GM23338 (cell line): ENCODE measurements at regions not wholly inside any gene's neighbourhood (a gene's known extent, or its start where the extent isn't known, plus 50 kb on each side); places are given as distances from the start of the nearest gene placed in this dataset.

Source experiments
- ATAC-seq: fragments of 200-7000 bp; cut with Tn5 transposase; 3 replicates; pipeline ENCODE4 v1.9.1; 2020
- DNase-seq: peaks from one replicate; pipeline ENCODE4 v3.0.0-alpha.2; 2015; ENCODE audit warnings: low spot score
- H2AFZ ChIP-seq: fragments of 200-600 bp; sonication (generic); 2 replicates; pipeline ENCODE4 v1.8.0; 2016; ENCODE audit warnings: antibody characterized with exemption, mild to moderate bottlenecking, moderate library complexity
- H3F3A ChIP-seq: fragments of 200-600 bp; sonication (generic); replicated peaks from 2 replicates; pipeline ENCODE4 v1.8.0; 2017; ENCODE audit warnings: antibody characterized with exemption, mixed run types, low read depth
- H3K27ac ChIP-seq: fragments of 200-600 bp; sonication (generic); 2 replicates; pipeline ENCODE4 v1.6.1; 2016; ENCODE audit warnings: low read depth
- H3K27me3 ChIP-seq: fragments of 200-600 bp; sonication (generic); 2 replicates; pipeline ENCODE4 v1.8.0; 2016; ENCODE audit warnings: mild to moderate bottlenecking, mixed run types, moderate library complexity; ENCODE audit not compliant: insufficient read depth
- H3K36me3 ChIP-seq: fragments of 200-600 bp; sonication (generic); 2 replicates; pipeline ENCODE4 v1.8.0; 2016; ENCODE audit warnings: mild to moderate bottlenecking; ENCODE audit not compliant: insufficient read depth
- H3K4me1 ChIP-seq: fragments of 200-600 bp; sonication (generic); 2 replicates; pipeline ENCODE4 v1.8.0; 2016; ENCODE audit warnings: mild to moderate bottlenecking, moderate library complexity; ENCODE audit not compliant: insufficient read depth
- H3K4me2 ChIP-seq: fragments of 200-600 bp; sonication (generic); 2 replicates; pipeline ENCODE4 v1.7.1; 2017; ENCODE audit warnings: mixed run types
- H3K4me3 ChIP-seq: fragments of 200-600 bp; sonication (generic); 2 replicates; pipeline ENCODE4 v1.6.1; 2016; ENCODE audit warnings: mixed run types
- H3K79me2 ChIP-seq: fragments of 200-600 bp; sonication (generic); replicated peaks from 2 replicates; pipeline ENCODE4 v1.8.0; 2017; ENCODE audit warnings: mild to moderate bottlenecking; ENCODE audit not compliant: insufficient read depth
- H3K9me2 ChIP-seq: fragments of 200-600 bp; sonication (generic); 2 replicates; pipeline ENCODE4 v1.8.0; 2017; ENCODE audit not compliant: insufficient read depth
- H4K20me1 ChIP-seq: fragments of 200-600 bp; sonication (generic); replicated peaks from 2 replicates; pipeline ENCODE4 v1.8.0; 2017; ENCODE audit warnings: mild to moderate bottlenecking; ENCODE audit not compliant: insufficient read depth
- H3K27ac Mint-ChIP-seq: 2 replicates; pipeline ENCODE4 v1.8.0; 2020; ENCODE audit warnings: inconsistent platforms, mild to moderate bottlenecking, moderate library complexity, mixed read lengths
- H3K27me3 Mint-ChIP-seq: 3 replicates; pipeline ENCODE4 v1.8.0; 2022; ENCODE audit warnings: low read depth, mild to moderate bottlenecking, moderate library complexity, mixed read lengths, inconsistent platforms; ENCODE audit not compliant: insufficient read depth, poor library complexity
- H3K36me3 Mint-ChIP-seq: 3 replicates; pipeline ENCODE4 v1.8.0; 2021; ENCODE audit warnings: low read depth, mild to moderate bottlenecking, inconsistent platforms, moderate library complexity, mixed read lengths
- H3K4me1 Mint-ChIP-seq: 3 replicates; pipeline ENCODE4 v1.8.0; 2020; ENCODE audit warnings: mild to moderate bottlenecking, inconsistent platforms, mixed read lengths
- H3K4me3 Mint-ChIP-seq: 3 replicates; pipeline ENCODE4 v1.8.0; 2021; ENCODE audit warnings: moderate library complexity, mild to moderate bottlenecking, inconsistent platforms, mixed read lengths
- H3K9me3 Mint-ChIP-seq: 3 replicates; pipeline ENCODE4 v1.8.0; 2020; ENCODE audit warnings: moderate library complexity, mild to moderate bottlenecking, inconsistent platforms, mixed read lengths
- CREB1 ChIP-seq: fragments of 250-450 bp; sonication (Bioruptor Pico); IDR thresholded peaks from 2 replicates; pipeline ENCODE4 v1.5.0; 2020; ENCODE audit warnings: low read depth, mild to moderate bottlenecking, moderate library complexity
- CTCF ChIP-seq, 2 experiments: fragments of 200-600 bp in 1 of 2; sonication (generic) in 1 of 2; conservative IDR thresholded peaks; 2 replicates each; pipeline versions ENCODE4 v1.5.1 to v1.6.1; 2016 to 2017; ENCODE audit warnings: antibody characterized with exemption in 2 of 2, low read depth in 2 of 2, mild to moderate bottlenecking in 2 of 2, moderate library complexity in 1 of 2
- ETS1 ChIP-seq: IDR thresholded peaks from 2 replicates; pipeline ENCODE4 v1.6.1; 2016; ENCODE audit warnings: antibody characterized with exemption
- EZH2 ChIP-seq: fragments of 200-600 bp; sonication (generic); IDR thresholded peaks from one replicate; pipeline ENCODE4 v1.8.0; 2017; ENCODE audit warnings: antibody characterized with exemption, mild to moderate bottlenecking, low read depth; ENCODE audit not compliant: unreplicated experiment
- EZH2phosphoT487 ChIP-seq: fragments of 200-600 bp; sonication (generic); IDR thresholded peaks from one replicate; pipeline ENCODE4 v1.8.1; 2018; ENCODE audit warnings: antibody characterized with exemption; ENCODE audit not compliant: unreplicated experiment
- JUNB ChIP-seq: IDR thresholded peaks from one replicate; pipeline ENCODE4 v1.6.1; 2016; ENCODE audit warnings: antibody characterized with exemption; ENCODE audit not compliant: unreplicated experiment
- NANOG ChIP-seq: IDR thresholded peaks from 2 replicates; pipeline ENCODE4 v1.6.1; 2016; ENCODE audit warnings: antibody characterized with exemption, borderline replicate concordance
- POLR2AphosphoS5 ChIP-seq: IDR thresholded peaks from 2 replicates; pipeline ENCODE4 v1.6.1; 2016; ENCODE audit warnings: antibody characterized with exemption, low read depth
- REST ChIP-seq: IDR thresholded peaks from one replicate; pipeline ENCODE4 v1.6.1; 2018; ENCODE audit warnings: antibody characterized with exemption; ENCODE audit not compliant: unreplicated experiment
- STAT1 ChIP-seq: IDR thresholded peaks from one replicate; pipeline ENCODE4 v1.6.1; 2016; ENCODE audit warnings: antibody characterized with exemption; ENCODE audit not compliant: unreplicated experiment
- ZNF114 ChIP-seq: fragments of 250-450 bp; sonication (Bioruptor Pico); IDR thresholded peaks from 2 replicates; pipeline ENCODE4 v1.5.0; 2020; ENCODE audit warnings: mild to moderate bottlenecking, moderate library complexity
- ZNF331 ChIP-seq: fragments of 250-450 bp; sonication (Bioruptor Pico); IDR thresholded peaks from 2 replicates; pipeline ENCODE4 v1.5.0; 2020; ENCODE audit warnings: low read depth, mild to moderate bottlenecking, moderate library complexity
- ZNF462 ChIP-seq: fragments of 250-450 bp; sonication (Bioruptor Pico); IDR thresholded peaks from 2 replicates; pipeline ENCODE4 v1.5.0; 2020; ENCODE audit warnings: mild to moderate bottlenecking, moderate library complexity

GRCh38 chr3:182473191-182473710 is 320.1 kb upstream of the ATP11B start (continued):
- no peak for TF ChIP-seq ZNF462 (CRISPR knock-in tag)

- Mint-ChIP-seq H3K9me3 (no peaks in the 10 kb centered on the region), H3K27me3 (no peaks in the 10 kb centered on the region), H3K27ac (0 out of 2 replicates have a peak overlapping the region, but pooled peaks have one; percentile 18), H3K36me3 (no peaks in the 10 kb centered on the region), H3K4me1 (peaks cover 6% of the 10 kb centered on the region; the same call in 2 of the 3 replicates), H3K4me3 (no peak overlapping the region)
- ATAC-seq (no peak), DNase-seq (no peak)
- Histone ChIP-seq H3K4me1 (no peaks in the 10 kb centered on the region), H3K4me2 (no peak overlapping the region), H4K20me1 (no peaks in the 10 kb centered on the region), H3K27ac (no peak overlapping the region), H3F3A (no peaks in the 10 kb centered on the region), H3K79me2 (no peaks in the 10 kb centered on the region), H3K4me3 (no peak overlapping the region), H3K27me3 (no peaks in the 10 kb centered on the region), H3K9me2 (no peaks in the 10 kb centered on the region), H3K36me3 (no peaks in the 10 kb centered on the region), H2AFZ (no peak overlapping the region)
- no peak for TF ChIP-seq POLR2AphosphoS5
- no peak for TF ChIP-seq CREB1 (CRISPR knock-in tag)
- TF ChIP-seq JUNB: no peak
- no peak for TF ChIP-seq ETS1
- no peak for TF ChIP-seq EZH2phosphoT487
- TF ChIP-seq ZNF114: no peak
- no peak for TF ChIP-seq CTCF (conservative IDR thresholded peaks at IDR 0.05; ENCODE audit: low read depth in 2 of 2)
- no peak for TF ChIP-seq NANOG
- TF ChIP-seq EZH2: no peak
- TF ChIP-seq STAT1: no peak
- no peak for TF ChIP-seq ZNF331 (CRISPR knock-in tag)
- TF ChIP-seq REST: no peak
These were observed 314.9 kb upstream of the ATP11B start for GRCh38 chr3:182478369-182478768.
